ENCODE measurements at regions not wholly inside any gene's neighbourhood (a gene's known extent, or its start where the extent isn't known, plus 50 kb on each side); places are given as distances from the start of the nearest gene placed in this dataset.

DNA sequence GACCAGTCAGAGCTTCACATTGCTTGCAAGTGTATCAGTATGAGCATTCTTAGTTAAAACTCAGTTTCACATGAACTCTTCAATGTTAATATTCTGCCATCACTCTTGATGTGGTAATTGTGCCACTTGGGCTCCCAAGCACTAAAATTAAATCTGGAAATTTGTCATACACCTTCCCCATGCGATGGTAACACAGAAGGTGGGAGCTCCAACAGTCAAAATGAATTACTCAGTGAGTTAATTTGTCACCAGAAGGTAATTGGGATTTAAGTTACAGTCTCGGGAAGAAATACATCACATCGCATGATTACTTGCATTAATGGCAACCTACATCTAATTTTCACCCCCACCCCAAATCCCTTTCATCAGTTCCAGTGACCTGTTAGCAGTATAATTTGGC is 376.5 kb upstream of the DAB1 start:
- Mint-ChIP-seq H3K27me3 (ENCODE audit: unreplicated experiment) (no peaks in the 10 kb centered on the region), H3K9me3 (ENCODE audit: unreplicated experiment) (no peaks in the 10 kb centered on the region), H3K27ac (ENCODE audit: unreplicated experiment) (no peak overlapping the region), H3K36me3 (ENCODE audit: unreplicated experiment) (no peaks in the 10 kb centered on the region), H3K4me1 (ENCODE audit: unreplicated experiment) (no peaks in the 10 kb centered on the region), H3K4me3 (ENCODE audit: unreplicated experiment) (no peak overlapping the region)
- TF ChIP-seq, protein P1, sequence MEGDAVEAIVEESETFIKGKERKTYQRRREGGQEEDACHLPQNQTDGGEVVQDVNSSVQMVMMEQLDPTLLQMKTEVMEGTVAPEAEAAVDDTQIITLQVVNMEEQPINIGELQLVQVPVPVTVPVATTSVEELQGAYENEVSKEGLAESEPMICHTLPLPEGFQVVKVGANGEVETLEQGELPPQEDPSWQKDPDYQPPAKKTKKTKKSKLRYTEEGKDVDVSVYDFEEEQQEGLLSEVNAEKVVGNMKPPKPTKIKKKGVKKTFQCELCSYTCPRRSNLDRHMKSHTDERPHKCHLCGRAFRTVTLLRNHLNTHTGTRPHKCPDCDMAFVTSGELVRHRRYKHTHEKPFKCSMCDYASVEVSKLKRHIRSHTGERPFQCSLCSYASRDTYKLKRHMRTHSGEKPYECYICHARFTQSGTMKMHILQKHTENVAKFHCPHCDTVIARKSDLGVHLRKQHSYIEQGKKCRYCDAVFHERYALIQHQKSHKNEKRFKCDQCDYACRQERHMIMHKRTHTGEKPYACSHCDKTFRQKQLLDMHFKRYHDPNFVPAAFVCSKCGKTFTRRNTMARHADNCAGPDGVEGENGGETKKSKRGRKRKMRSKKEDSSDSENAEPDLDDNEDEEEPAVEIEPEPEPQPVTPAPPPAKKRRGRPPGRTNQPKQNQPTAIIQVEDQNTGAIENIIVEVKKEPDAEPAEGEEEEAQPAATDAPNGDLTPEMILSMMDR (IDR thresholded peaks at IDR 0.05): no peak
- DNase-seq (ENCODE audit: extremely low spot score, unreplicated experiment): no peak

DNA sequence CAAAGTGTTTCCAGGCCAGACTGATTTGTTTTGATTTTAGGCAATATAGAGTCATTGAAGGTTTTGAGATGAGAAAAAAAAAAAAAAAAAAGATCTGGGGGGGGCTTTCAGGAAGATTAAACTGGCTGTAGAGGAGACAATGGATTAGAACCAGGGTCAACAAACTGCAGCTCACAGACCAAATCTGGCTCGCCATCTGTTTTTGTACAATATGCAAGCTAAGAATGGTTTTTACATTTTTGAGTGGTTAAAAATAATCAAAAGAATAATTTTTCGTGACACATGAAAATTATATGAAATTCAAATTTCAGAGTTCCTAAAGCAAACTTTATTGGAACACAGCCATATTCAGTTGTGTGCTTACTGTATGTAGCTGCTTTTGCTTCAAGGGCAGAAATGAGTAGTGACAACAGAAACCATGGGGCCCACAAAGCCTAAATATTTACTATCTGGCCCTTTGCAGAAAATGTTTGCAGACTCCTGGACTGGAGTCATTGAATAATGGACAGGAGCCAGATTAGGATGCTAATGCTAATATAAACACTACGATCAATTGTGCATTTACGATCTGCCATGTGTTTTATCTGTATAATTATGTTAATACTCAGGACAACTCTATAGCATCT is 375.7 kb upstream of the DAB1 start:
- Mint-ChIP-seq H3K27ac (ENCODE audit: unreplicated experiment) (no peak overlapping the region), H3K4me1 (ENCODE audit: unreplicated experiment) (no peaks in the 10 kb centered on the region), H3K27me3 (ENCODE audit: unreplicated experiment) (no peaks in the 10 kb centered on the region), H3K4me3 (ENCODE audit: unreplicated experiment) (no peak overlapping the region), H3K36me3 (ENCODE audit: unreplicated experiment) (no peaks in the 10 kb centered on the region), H3K9me3 (ENCODE audit: unreplicated experiment) (no peaks in the 10 kb centered on the region)
- DNase-seq (ENCODE audit: extremely low spot score, unreplicated experiment): no peak
- TF ChIP-seq, protein P1 (IDR thresholded peaks at IDR 0.05): no peak

DNA sequence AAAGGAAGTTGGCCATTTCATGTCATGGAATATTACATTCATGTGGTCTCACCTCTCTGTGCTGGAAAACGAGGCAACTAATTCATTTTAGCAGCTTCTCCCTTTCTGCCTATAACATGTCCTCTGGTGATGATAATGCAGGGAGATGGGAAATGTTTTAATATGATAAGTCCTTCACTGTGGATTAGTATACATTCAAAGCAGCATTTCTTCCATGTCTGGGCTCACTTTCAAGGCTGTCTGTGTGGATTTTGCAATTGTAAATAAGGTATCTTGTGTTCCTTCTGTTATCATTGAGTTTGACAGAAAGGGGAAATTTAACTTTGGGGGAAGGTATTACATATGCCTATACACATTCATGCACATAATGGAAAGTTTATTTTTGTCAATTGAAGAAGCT is 374.7 kb upstream of the DAB1 start:
- Mint-ChIP-seq H3K4me1 (ENCODE audit: unreplicated experiment) (no peaks in the 10 kb centered on the region), H3K27ac (ENCODE audit: unreplicated experiment) (no peak overlapping the region), H3K27me3 (ENCODE audit: unreplicated experiment) (no peaks in the 10 kb centered on the region), H3K9me3 (ENCODE audit: unreplicated experiment) (no peaks in the 10 kb centered on the region), H3K4me3 (ENCODE audit: unreplicated experiment) (no peak overlapping the region), H3K36me3 (ENCODE audit: unreplicated experiment) (no peaks in the 10 kb centered on the region)
- TF ChIP-seq, protein P1 (IDR thresholded peaks at IDR 0.05): no peak
- DNase-seq (ENCODE audit: extremely low spot score, unreplicated experiment): no peak

DNA sequence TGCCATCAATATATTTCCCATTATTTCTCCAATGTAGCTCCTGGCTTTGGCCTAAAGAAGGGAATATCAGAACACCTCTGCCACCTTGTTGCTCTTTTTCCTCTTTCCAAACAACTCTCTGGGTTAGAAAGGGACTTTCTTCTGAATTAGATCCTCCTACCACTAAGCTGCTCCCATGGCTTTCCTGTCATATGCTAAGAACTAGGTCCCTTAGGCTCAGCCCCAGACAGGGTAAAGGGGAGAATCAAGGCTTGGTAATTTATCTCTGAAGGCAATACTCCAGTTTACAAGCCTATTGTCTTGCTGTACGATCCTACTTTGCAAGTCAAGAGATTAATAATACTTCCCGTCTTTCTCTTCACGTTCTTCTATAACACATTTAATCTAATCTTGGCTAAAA is 373.2 kb upstream of the DAB1 start:
- no peaks in the 10 kb centered on the region for H3K4me1 Mint-ChIP-seq (ENCODE audit: unreplicated experiment)
- H3K27me3 Mint-ChIP-seq (ENCODE audit: unreplicated experiment): no peaks in the 10 kb centered on the region
- TF ChIP-seq, protein P1 (IDR thresholded peaks at IDR 0.05): no peak
- no peaks in the 10 kb centered on the region for H3K36me3 Mint-ChIP-seq (ENCODE audit: unreplicated experiment)
- H3K9me3 Mint-ChIP-seq (ENCODE audit: unreplicated experiment): no peaks in the 10 kb centered on the region
- no peak for DNase-seq (ENCODE audit: extremely low spot score, unreplicated experiment)
- H3K4me3 Mint-ChIP-seq (ENCODE audit: unreplicated experiment): no peak overlapping the region
- no peak overlapping the region for H3K27ac Mint-ChIP-seq (ENCODE audit: unreplicated experiment)

DNA sequence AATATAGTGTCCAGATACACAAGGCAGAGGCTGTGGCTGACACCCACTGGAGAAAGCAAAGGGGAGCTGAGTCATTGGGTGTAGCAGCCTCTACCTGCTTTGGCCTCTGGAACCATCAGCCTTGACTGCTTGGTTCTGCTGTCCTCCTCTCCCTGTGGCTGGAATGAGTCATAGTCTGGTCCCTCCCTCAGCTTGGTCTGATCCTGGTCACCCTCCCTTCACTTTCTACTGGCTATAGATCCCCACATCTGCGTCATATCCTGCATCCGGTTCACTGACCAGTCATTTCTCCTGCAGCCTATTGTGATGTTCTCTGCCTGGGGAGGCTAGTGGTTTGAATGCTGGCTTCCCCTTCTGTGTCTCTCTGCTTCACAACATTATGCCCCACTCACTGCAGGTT is 372.8 kb upstream of the DAB1 start:
- Mint-ChIP-seq H3K36me3 (ENCODE audit: unreplicated experiment) (no peaks in the 10 kb centered on the region), H3K27ac (ENCODE audit: unreplicated experiment) (no peak overlapping the region), H3K9me3 (ENCODE audit: unreplicated experiment) (no peaks in the 10 kb centered on the region), H3K4me1 (ENCODE audit: unreplicated experiment) (no peaks in the 10 kb centered on the region), H3K27me3 (ENCODE audit: unreplicated experiment) (no peaks in the 10 kb centered on the region), H3K4me3 (ENCODE audit: unreplicated experiment) (no peak overlapping the region)
- DNase-seq (ENCODE audit: extremely low spot score, unreplicated experiment): no peak
- TF ChIP-seq, protein P1 (IDR thresholded peaks at IDR 0.05): no peak

Data from osteocyte (in vitro differentiated cells).